ENCODE measurements at regions not wholly inside any gene's neighbourhood (a gene's known extent, or its start where the extent isn't known, plus 50 kb on each side); places are given as distances from the start of the nearest gene placed in this dataset.
"Not testable (repeated sequence)": the region's sequence is repeated elsewhere in the genome, so short reads cannot be mapped to it uniquely, and the experiment has no call there.

GRCh38 chr13:109315481-109315880 lies 470.9 kb downstream of the IRS2 start:
- Mint-ChIP-seq H3K4me1 (ENCODE audit: low read depth) (no peaks in the 10 kb centered on the region), H3K36me3 (ENCODE audit: low read depth) (no peaks in the 10 kb centered on the region), H3K27ac (no peak overlapping the region), H3K4me3 (no peak overlapping the region), H3K27me3 (peaks cover 4% of the 10 kb centered on the region), H3K9me3 (peaks cover 6% of the 10 kb centered on the region)

GRCh38 chr13:109314101-109314500 lies 472.3 kb downstream of the IRS2 start:
- H3K27ac Mint-ChIP-seq: no peak overlapping the region
- H3K4me3 Mint-ChIP-seq: no peak overlapping the region
- no peaks in the 10 kb centered on the region for H3K4me1 Mint-ChIP-seq (ENCODE audit: low read depth)
- H3K9me3 Mint-ChIP-seq: peaks cover 6% of the 10 kb centered on the region
- H3K27me3 Mint-ChIP-seq: peaks cover 4% of the 10 kb centered on the region
- H3K36me3 Mint-ChIP-seq (ENCODE audit: low read depth): no peaks in the 10 kb centered on the region

GRCh38 chr13:109312399-109312798 lies 474.0 kb downstream of the IRS2 start:
- Mint-ChIP-seq H3K36me3 (ENCODE audit: low read depth) (no peaks in the 10 kb centered on the region), H3K4me3 (no peak overlapping the region), H3K4me1 (ENCODE audit: low read depth) (no peaks in the 10 kb centered on the region), H3K27ac (no peak overlapping the region), H3K9me3 (no peaks in the 10 kb centered on the region), H3K27me3 (peaks cover 4% of the 10 kb centered on the region)

GRCh38 chr13:109311431-109311976 lies 474.9 kb downstream of the IRS2 start:
- H3K27me3 Mint-ChIP-seq; H3K36me3 Mint-ChIP-seq (ENCODE audit: low read depth); H3K9me3 Mint-ChIP-seq; H3K4me1 Mint-ChIP-seq (ENCODE audit: low read depth); H3K27ac Mint-ChIP-seq; H3K4me3 Mint-ChIP-seq: not testable (repeated sequence)

GRCh38 chr13:109309625-109310363 lies 476.6 kb downstream of the IRS2 start:
- Mint-ChIP-seq H3K27me3 (peaks cover 4% of the 10 kb centered on the region), H3K9me3 (no peaks in the 10 kb centered on the region), H3K4me3 (no peak overlapping the region), H3K4me1 (ENCODE audit: low read depth) (no peaks in the 10 kb centered on the region), H3K27ac (no peak overlapping the region), H3K36me3 (ENCODE audit: low read depth) (no peaks in the 10 kb centered on the region)

- Mint-ChIP-seq H3K4me1 (ENCODE audit: low read depth) (no peaks in the 10 kb centered on the region), H3K27me3 (no peaks in the 10 kb centered on the region), H3K4me3 (no peak overlapping the region), H3K27ac (no peak overlapping the region), H3K9me3 (no peaks in the 10 kb centered on the region), H3K36me3 (ENCODE audit: low read depth) (no peaks in the 10 kb centered on the region)
Observed at GRCh38 chr13:109307027-109307426, 479.4 kb downstream of the IRS2 start.

GRCh38 chr13:109301726-109302125 lies 484.7 kb downstream of the IRS2 start:
- Mint-ChIP-seq H3K4me1 (ENCODE audit: low read depth) (no peaks in the 10 kb centered on the region), H3K9me3 (peaks cover 5% of the 10 kb centered on the region), H3K36me3 (ENCODE audit: low read depth) (no peaks in the 10 kb centered on the region), H3K27me3 (no peaks in the 10 kb centered on the region), H3K27ac (no peak overlapping the region), H3K4me3 (no peak overlapping the region)

- Mint-ChIP-seq H3K36me3 (ENCODE audit: low read depth) (no peaks in the 10 kb centered on the region), H3K9me3 (peaks cover 5% of the 10 kb centered on the region), H3K27me3 (no peaks in the 10 kb centered on the region), H3K4me3 (no peak overlapping the region), H3K4me1 (ENCODE audit: low read depth) (no peaks in the 10 kb centered on the region), H3K27ac (no peak overlapping the region)
Observed at GRCh38 chr13:109301276-109301675, 485.1 kb downstream of the IRS2 start.

- Mint-ChIP-seq H3K9me3 (peaks cover 10% of the 10 kb centered on the region), H3K36me3 (ENCODE audit: low read depth) (no peaks in the 10 kb centered on the region), H3K27ac (no peak overlapping the region), H3K4me3 (no peak overlapping the region), H3K27me3 (peaks cover 5% of the 10 kb centered on the region), H3K4me1 (ENCODE audit: low read depth) (no peaks in the 10 kb centered on the region)
Observed at GRCh38 chr13:109297628-109298027, 488.8 kb downstream of the IRS2 start.

- no peaks in the 10 kb centered on the region for H3K4me1 Mint-ChIP-seq (ENCODE audit: low read depth)
- no peak overlapping the region for H3K27ac Mint-ChIP-seq
- H3K27me3 Mint-ChIP-seq: peaks cover 5% of the 10 kb centered on the region
Observed at GRCh38 chr13:109293166-109293565, 493.2 kb downstream of the IRS2 start.

GRCh38 chr13:109288151-109288709 lies 498.2 kb downstream of the IRS2 start:
- Mint-ChIP-seq H3K27me3 (peaks cover 7% of the 10 kb centered on the region), H3K9me3 (peaks cover 4% of the 10 kb centered on the region), H3K27ac (no peak overlapping the region), H3K4me3 (no peak overlapping the region), H3K36me3 (ENCODE audit: low read depth) (no peaks in the 10 kb centered on the region), H3K4me1 (ENCODE audit: low read depth) (no peaks in the 10 kb centered on the region)

More at GRCh38 chr13:109293166-109293565, 493.2 kb downstream of the IRS2 start:
- Mint-ChIP-seq H3K4me3 (no peak overlapping the region), H3K36me3 (ENCODE audit: low read depth) (no peaks in the 10 kb centered on the region), H3K9me3 (peaks cover 13% of the 10 kb centered on the region)

- H3K27ac Mint-ChIP-seq: no peak overlapping the region
- no peaks in the 10 kb centered on the region for H3K4me1 Mint-ChIP-seq (ENCODE audit: low read depth)
- peaks cover 7% of the 10 kb centered on the region for H3K27me3 Mint-ChIP-seq
- H3K4me3 Mint-ChIP-seq: no peak overlapping the region
- peaks cover 4% of the 10 kb centered on the region for H3K9me3 Mint-ChIP-seq
- no peaks in the 10 kb centered on the region for H3K36me3 Mint-ChIP-seq (ENCODE audit: low read depth)
Observed at GRCh38 chr13:109287553-109287952, 498.8 kb downstream of the IRS2 start.

- Mint-ChIP-seq H3K4me3 (no peak overlapping the region), H3K4me1 (ENCODE audit: low read depth) (no peaks in the 10 kb centered on the region)
Observed at GRCh38 chr13:109285586-109285985, 500.8 kb downstream of the IRS2 start.

GRCh38 chr13:109281903-109282635 lies 504.3 kb downstream of the IRS2 start:
- Mint-ChIP-seq H3K36me3 (ENCODE audit: low read depth) (no peaks in the 10 kb centered on the region), H3K27ac (no peak overlapping the region), H3K4me1 (ENCODE audit: low read depth) (no peaks in the 10 kb centered on the region), H3K4me3 (no peak overlapping the region), H3K27me3 (peaks cover 7% of the 10 kb centered on the region), H3K9me3 (no peaks in the 10 kb centered on the region)

More at GRCh38 chr13:109285586-109285985, 500.8 kb downstream of the IRS2 start:
- no peak overlapping the region for H3K27ac Mint-ChIP-seq
- peaks cover 7% of the 10 kb centered on the region for H3K27me3 Mint-ChIP-seq
- H3K36me3 Mint-ChIP-seq (ENCODE audit: low read depth): no peaks in the 10 kb centered on the region
- no peaks in the 10 kb centered on the region for H3K9me3 Mint-ChIP-seq
